ENCODE measurements at regions not wholly inside any gene's neighbourhood (a gene's known extent, or its start where the extent isn't known, plus 50 kb on each side); places are given as distances from the start of the nearest gene placed in this dataset.

DNA sequence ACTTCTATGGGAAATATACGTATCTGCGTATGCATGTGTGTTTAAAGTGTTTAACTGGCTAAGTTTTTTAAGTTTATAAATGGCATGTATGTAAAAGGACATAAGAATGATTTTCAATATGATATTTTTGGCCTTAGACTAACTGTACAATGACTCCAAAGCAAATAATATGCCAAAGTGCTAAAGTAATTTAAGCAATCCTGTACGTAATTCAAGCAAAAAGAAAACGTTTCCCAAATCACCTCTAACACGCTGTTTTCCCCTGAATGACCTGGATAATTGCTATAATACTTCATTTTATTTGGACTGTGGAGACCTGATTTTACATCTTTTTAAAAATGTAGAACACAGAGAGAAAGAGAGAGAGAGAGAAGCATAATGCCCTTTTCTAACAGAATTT, 183.0 kb upstream of the HAND2 start:
- TF ChIP-seq, protein P1, sequence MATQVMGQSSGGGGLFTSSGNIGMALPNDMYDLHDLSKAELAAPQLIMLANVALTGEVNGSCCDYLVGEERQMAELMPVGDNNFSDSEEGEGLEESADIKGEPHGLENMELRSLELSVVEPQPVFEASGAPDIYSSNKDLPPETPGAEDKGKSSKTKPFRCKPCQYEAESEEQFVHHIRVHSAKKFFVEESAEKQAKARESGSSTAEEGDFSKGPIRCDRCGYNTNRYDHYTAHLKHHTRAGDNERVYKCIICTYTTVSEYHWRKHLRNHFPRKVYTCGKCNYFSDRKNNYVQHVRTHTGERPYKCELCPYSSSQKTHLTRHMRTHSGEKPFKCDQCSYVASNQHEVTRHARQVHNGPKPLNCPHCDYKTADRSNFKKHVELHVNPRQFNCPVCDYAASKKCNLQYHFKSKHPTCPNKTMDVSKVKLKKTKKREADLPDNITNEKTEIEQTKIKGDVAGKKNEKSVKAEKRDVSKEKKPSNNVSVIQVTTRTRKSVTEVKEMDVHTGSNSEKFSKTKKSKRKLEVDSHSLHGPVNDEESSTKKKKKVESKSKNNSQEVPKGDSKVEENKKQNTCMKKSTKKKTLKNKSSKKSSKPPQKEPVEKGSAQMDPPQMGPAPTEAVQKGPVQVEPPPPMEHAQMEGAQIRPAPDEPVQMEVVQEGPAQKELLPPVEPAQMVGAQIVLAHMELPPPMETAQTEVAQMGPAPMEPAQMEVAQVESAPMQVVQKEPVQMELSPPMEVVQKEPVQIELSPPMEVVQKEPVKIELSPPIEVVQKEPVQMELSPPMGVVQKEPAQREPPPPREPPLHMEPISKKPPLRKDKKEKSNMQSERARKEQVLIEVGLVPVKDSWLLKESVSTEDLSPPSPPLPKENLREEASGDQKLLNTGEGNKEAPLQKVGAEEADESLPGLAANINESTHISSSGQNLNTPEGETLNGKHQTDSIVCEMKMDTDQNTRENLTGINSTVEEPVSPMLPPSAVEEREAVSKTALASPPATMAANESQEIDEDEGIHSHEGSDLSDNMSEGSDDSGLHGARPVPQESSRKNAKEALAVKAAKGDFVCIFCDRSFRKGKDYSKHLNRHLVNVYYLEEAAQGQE (IDR thresholded peaks at IDR 0.05; ENCODE audit: insufficient replicate concordance, low read depth) = no peak
- DNase-seq (ENCODE audit: low read depth in 1 of 2, low spot score in 1 of 2) = no peak
- H3K4me3 ChIP-seq (replicated peaks; ENCODE audit: insufficient read depth, low read length) = no peak overlapping the region
- H3K27me3 ChIP-seq (ENCODE audit: insufficient read depth, poor library complexity, severe bottlenecking) = no peaks in the 10 kb centered on the region
- H3K27ac ChIP-seq (replicated peaks) = no peak overlapping the region

DNA sequence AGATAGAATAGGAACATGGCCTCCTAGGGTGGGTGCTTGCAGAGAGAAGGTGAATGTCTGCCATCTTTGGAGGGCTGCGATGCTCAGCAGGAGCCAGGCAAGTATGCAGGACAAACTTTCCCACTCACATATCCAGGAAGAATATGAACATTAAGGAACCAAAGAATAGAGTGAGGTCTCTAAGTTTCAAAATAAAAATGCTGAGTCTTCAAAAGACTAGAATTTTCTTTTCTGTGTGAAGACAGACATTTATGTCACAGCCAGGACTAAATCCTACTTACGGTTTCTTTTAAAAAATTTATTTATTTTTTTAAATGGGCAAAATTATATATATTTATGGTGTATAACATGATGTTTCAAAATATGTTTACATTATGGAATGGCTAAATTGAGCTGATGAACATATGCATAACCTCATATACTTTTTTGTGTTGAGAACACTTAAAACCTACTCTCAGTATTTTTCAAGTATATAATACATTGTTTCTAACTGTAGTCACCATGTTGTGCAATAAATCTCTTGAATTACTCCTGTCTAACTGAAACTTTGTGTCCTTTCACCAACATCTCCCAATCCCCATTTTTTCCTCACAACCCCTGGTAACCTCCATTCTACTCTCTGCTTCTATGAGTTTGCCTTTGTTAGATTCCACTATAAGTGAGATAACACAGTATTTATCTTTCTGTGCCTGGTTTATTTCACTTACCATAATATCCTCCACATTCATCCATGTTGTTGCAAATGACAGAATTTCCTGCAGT, 177.8 kb upstream of the HAND2 start:
- DNase-seq (ENCODE audit: low read depth in 1 of 2, low spot score in 1 of 2) = no peak
- H3K27me3 ChIP-seq (ENCODE audit: insufficient read depth, poor library complexity, severe bottlenecking) = no peaks in the 10 kb centered on the region
- no peak overlapping the region for H3K4me3 ChIP-seq (replicated peaks; ENCODE audit: insufficient read depth, low read length)
- TF ChIP-seq, protein P1 (IDR thresholded peaks at IDR 0.05; ENCODE audit: insufficient replicate concordance, low read depth) = no peak
- no peak for TF ChIP-seq GABPA (IDR thresholded peaks at IDR 0.05; ENCODE audit: low read depth)
- TF ChIP-seq, protein P2, sequence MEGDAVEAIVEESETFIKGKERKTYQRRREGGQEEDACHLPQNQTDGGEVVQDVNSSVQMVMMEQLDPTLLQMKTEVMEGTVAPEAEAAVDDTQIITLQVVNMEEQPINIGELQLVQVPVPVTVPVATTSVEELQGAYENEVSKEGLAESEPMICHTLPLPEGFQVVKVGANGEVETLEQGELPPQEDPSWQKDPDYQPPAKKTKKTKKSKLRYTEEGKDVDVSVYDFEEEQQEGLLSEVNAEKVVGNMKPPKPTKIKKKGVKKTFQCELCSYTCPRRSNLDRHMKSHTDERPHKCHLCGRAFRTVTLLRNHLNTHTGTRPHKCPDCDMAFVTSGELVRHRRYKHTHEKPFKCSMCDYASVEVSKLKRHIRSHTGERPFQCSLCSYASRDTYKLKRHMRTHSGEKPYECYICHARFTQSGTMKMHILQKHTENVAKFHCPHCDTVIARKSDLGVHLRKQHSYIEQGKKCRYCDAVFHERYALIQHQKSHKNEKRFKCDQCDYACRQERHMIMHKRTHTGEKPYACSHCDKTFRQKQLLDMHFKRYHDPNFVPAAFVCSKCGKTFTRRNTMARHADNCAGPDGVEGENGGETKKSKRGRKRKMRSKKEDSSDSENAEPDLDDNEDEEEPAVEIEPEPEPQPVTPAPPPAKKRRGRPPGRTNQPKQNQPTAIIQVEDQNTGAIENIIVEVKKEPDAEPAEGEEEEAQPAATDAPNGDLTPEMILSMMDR (IDR thresholded peaks at IDR 0.05; ENCODE audit: insufficient read depth, low read length) = no peak
- no peak overlapping the region for H3K27ac ChIP-seq (replicated peaks)

DNA sequence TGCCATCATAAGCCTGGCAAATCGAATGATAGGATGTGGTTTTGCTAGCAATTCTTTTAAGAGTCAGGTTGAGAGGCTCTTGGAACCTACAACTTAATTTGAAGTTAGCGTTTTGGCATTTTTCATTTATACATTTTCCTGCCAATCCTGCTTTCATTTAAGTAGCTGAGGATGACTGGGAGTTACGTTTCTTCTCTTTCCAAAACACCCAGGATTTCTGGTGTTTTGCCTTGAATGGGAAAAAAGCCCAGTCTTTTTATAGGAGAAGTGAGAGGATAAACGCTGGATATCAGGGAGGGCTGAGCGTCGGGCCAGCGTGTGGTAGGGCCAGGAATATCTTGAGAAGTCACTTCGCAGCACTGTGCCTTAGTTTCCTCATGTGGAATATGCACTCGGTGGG, 174.2 kb upstream of the HAND2 start:
- Histone ChIP-seq H3K27me3 (ENCODE audit: insufficient read depth, poor library complexity, severe bottlenecking) (no peaks in the 10 kb centered on the region), H3K27ac (replicated peaks) (no peak overlapping the region), H3K4me3 (replicated peaks; ENCODE audit: insufficient read depth, low read length) (no peak overlapping the region)
- no peak for DNase-seq (ENCODE audit: low read depth in 1 of 2, low spot score in 1 of 2)
- TF ChIP-seq POLR2AphosphoS5 (IDR thresholded peaks at IDR 0.05; ENCODE audit: low read depth) (no peak), SPI1 (IDR thresholded peaks at IDR 0.05; ENCODE audit: borderline replicate concordance, low read depth) (no peak), GABPA (IDR thresholded peaks at IDR 0.05; ENCODE audit: low read depth) (no peak)
- TF ChIP-seq, protein P2 (IDR thresholded peaks at IDR 0.05; ENCODE audit: insufficient read depth, low read length) = no peak
- TF ChIP-seq, protein P1 (IDR thresholded peaks at IDR 0.05; ENCODE audit: insufficient replicate concordance, low read depth) = no peak

All from HL-60 (cell line).